ENCODE measurements at regions not wholly inside any gene's neighbourhood (a gene's known extent, or its start where the extent isn't known, plus 50 kb on each side); places are given as distances from the start of the nearest gene placed in this dataset.

DNA sequence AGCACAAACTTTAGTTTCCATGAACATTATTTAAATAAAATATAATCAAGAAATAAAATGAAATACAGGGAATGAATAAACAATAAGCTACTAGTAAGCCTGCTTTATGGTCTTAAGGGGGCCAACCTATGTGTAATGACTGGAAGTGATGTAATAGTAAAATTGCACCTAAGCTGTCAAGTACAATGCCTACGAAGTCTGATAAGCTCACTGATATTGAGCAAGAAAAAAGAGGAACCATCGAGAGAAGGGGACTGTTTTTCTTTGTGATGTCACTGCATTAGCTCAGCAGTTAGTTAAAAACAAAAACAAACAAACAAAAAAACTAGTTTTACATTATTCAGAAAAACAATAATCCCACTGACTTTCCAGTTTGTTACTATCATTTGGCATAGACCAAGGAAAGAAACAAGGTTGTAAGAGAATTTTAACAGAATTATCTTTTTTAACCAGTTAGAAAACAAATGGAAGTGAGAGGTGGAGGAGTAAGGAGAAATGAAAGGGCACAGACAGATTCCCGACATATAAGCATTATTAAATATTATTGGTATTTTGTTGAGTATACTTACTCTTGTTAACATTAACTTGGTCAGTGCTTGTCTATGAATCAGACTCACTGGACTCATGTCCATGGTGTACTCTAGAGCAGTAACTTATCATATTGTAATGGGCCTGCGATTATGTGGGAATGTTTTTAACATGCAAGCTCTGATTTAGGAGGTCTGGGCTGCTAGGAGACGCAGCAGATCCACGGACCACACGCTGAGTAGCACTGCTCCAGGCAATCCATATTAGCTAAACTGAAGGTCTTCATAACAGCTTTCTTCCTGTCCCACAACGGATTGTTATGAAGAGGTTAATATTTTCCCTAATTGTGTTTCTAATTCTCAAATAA, 99.6 kb upstream of the HMGCLL1 start:
- TF ChIP-seq, protein P1, sequence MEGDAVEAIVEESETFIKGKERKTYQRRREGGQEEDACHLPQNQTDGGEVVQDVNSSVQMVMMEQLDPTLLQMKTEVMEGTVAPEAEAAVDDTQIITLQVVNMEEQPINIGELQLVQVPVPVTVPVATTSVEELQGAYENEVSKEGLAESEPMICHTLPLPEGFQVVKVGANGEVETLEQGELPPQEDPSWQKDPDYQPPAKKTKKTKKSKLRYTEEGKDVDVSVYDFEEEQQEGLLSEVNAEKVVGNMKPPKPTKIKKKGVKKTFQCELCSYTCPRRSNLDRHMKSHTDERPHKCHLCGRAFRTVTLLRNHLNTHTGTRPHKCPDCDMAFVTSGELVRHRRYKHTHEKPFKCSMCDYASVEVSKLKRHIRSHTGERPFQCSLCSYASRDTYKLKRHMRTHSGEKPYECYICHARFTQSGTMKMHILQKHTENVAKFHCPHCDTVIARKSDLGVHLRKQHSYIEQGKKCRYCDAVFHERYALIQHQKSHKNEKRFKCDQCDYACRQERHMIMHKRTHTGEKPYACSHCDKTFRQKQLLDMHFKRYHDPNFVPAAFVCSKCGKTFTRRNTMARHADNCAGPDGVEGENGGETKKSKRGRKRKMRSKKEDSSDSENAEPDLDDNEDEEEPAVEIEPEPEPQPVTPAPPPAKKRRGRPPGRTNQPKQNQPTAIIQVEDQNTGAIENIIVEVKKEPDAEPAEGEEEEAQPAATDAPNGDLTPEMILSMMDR (IDR thresholded peaks at IDR 0.05 in 2 of 3, conservative IDR thresholded peaks at IDR 0.05 in 1 of 3; ENCODE audit: control insufficient read depth in 2 of 3, extremely low read depth in 1 of 3, insufficient read depth in 1 of 3, low read depth in 3 of 3, low read length in 3 of 3): no peak
- TF ChIP-seq ZZZ3 (IDR thresholded peaks at IDR 0.05; ENCODE audit: control insufficient read depth, insufficient read length, low read depth): no peak
- TF ChIP-seq, protein P2, sequence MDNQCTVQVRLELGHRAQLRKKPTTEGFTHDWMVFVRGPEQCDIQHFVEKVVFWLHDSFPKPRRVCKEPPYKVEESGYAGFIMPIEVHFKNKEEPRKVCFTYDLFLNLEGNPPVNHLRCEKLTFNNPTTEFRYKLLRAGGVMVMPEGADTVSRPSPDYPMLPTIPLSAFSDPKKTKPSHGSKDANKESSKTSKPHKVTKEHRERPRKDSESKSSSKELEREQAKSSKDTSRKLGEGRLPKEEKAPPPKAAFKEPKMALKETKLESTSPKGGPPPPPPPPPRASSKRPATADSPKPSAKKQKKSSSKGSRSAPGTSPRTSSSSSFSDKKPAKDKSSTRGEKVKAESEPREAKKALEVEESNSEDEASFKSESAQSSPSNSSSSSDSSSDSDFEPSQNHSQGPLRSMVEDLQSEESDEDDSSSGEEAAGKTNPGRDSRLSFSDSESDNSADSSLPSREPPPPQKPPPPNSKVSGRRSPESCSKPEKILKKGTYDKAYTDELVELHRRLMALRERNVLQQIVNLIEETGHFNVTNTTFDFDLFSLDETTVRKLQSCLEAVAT (IDR thresholded peaks at IDR 0.05): no peak
- no peak for TF ChIP-seq EP300 (IDR thresholded peaks at IDR 0.05; ENCODE audit: borderline replicate concordance in 1 of 2, control insufficient read depth in 1 of 2, low read depth in 2 of 2, low read length in 2 of 2)

All from GM12878 (cell line).